CD4-positive, alpha-beta T cell treated with Interleukin-21 for 1 hour (primary cell): ENCODE measurements at regions not wholly inside any gene's neighbourhood (a gene's known extent, or its start where the extent isn't known, plus 50 kb on each side); places are given as distances from the start of the nearest gene placed in this dataset.
"Not testable (repeated sequence)": the region's sequence is repeated elsewhere in the genome, so short reads cannot be mapped to it uniquely, and the experiment has no call there.

Experiments used
- DNase-seq: peaks from one replicate; pipeline ENCODE4 v3.0.0-alpha.2; 2020

GRCh38 chr20:4635781-4636180, 50.5 kb upstream of the PRNP start:
- no peak for DNase-seq

- DNase-seq = no peak
These were observed 50.9 kb upstream of the PRNP start for GRCh38 chr20:4635342-4635741.

GRCh38 chr20:4633780-4634179, 52.5 kb upstream of the PRNP start:
- no peak for DNase-seq

GRCh38 chr20:4633379-4633778, 52.9 kb upstream of the PRNP start:
- DNase-seq = no peak

- no peak for DNase-seq
These were observed 53.4 kb upstream of the PRNP start for GRCh38 chr20:4632876-4633275.

GRCh38 chr20:4626228-4626627, 60.0 kb upstream of the PRNP start:
- no peak for DNase-seq

- no peak for DNase-seq
These were observed 60.6 kb upstream of the PRNP start for GRCh38 chr20:4625687-4626086.

- DNase-seq = not testable (repeated sequence)
These were observed 61.5 kb upstream of the PRNP start for GRCh38 chr20:4624675-4625336.

- not testable (repeated sequence) for DNase-seq
These were observed 67.1 kb upstream of the PRNP start for GRCh38 chr20:4619144-4619543.

- no peak for DNase-seq
These were observed 68.8 kb upstream of the PRNP start for GRCh38 chr20:4617484-4617883.

- DNase-seq = no peak
These were observed 69.2 kb upstream of the PRNP start for GRCh38 chr20:4617019-4617418.

GRCh38 chr20:4613718-4614620, 72.3 kb upstream of the PRNP start:
- peak; percentile 77 for DNase-seq

GRCh38 chr20:4613184-4613583, 73.1 kb upstream of the PRNP start:
- no peak for DNase-seq

GRCh38 chr20:4610871-4611270, 75.4 kb upstream of the PRNP start:
- DNase-seq = no peak

GRCh38 chr20:4609511-4609910, 76.7 kb upstream of the PRNP start:
- no peak for DNase-seq

GRCh38 chr20:4608861-4609260, 77.4 kb upstream of the PRNP start:
- no peak for DNase-seq

GRCh38 chr20:4607287-4607713, 79.0 kb upstream of the PRNP start:
- peak; percentile 72 for DNase-seq

GRCh38 chr20:4606051-4606450, 80.2 kb upstream of the PRNP start:
- no peak for DNase-seq

- DNase-seq = no peak
These were observed 81.1 kb upstream of the PRNP start for GRCh38 chr20:4605166-4605565.

- no peak for DNase-seq
These were observed 81.7 kb upstream of the PRNP start for GRCh38 chr20:4604580-4604979.

- no peak for DNase-seq
These were observed 82.5 kb upstream of the PRNP start for GRCh38 chr20:4603724-4604123.

- DNase-seq = no peak
These were observed 84.0 kb upstream of the PRNP start for GRCh38 chr20:4602297-4602631.

GRCh38 chr20:4601630-4602296, 84.5 kb upstream of the PRNP start:
- no peak for DNase-seq
